ENCODE measurements at regions not wholly inside any gene's neighbourhood (a gene's known extent, or its start where the extent isn't known, plus 50 kb on each side); places are given as distances from the start of the nearest gene placed in this dataset.
"Not testable (repeated sequence)": the region's sequence is repeated elsewhere in the genome, so short reads cannot be mapped to it uniquely, and the experiment has no call there.

GRCh38 chr6:139705284-139705683, 330.8 kb upstream of the CITED2 start:
- DNase-seq = no peak

GRCh38 chr6:139703780-139704179, 329.3 kb upstream of the CITED2 start:
- no peak for DNase-seq

DNA sequence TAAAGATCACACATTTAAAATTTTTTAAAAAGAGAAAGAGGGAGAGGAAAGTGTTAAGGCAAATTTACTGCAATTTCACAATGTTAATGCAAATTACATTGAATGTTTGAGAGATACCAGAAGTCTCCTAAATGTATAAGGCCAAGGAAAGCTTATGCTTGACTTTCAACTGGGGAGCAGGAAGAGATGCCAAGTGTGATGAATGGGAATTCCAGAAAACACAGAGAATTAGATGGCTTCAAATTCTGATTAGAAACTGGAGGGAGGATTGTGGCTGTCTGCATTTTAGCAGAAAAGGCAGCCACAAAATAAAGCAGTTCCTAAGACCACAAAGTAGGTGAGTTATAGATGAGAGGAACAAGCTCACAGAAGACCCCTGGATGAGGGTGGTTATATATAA, 328.3 kb upstream of the CITED2 start:
- no peak for DNase-seq

DNA sequence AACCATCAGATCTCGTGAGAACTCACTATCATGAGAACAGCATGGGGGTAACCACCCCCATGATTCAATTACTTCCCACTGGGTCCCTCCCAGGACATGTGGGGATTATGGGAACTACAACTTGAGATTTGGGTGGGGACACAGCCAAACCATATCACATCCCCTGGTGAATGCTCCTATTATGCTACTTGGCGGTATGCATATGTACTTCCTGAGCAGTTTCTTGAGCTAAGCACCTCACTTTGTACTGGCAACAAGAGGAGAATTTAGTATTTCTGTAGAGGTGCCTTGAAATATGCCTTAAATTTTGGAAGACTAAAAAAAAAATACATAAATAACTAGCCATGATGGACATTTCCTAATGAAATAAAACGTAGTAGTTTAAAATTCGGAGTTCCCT, 327.2 kb upstream of the CITED2 start:
- no peak for DNase-seq

DNA sequence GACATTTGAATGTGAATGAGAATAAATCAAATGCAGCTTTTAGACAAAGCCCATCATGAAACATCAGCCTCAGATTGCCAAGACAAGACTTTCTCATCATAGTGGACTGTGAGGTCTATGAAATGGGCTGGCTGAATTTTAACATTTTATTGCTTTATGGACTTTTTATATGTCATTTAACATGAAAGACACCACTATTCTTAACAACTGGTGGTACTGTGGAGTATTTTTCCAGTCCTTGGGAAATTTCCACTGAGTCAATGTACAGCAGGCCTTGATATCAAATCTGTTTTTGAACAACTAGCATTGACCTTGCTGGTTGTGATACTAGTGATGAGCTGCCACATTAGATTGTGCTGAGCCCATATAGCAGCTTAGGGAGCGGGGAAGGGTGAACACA, 326.6 kb upstream of the CITED2 start:
- no peak for DNase-seq

DNA sequence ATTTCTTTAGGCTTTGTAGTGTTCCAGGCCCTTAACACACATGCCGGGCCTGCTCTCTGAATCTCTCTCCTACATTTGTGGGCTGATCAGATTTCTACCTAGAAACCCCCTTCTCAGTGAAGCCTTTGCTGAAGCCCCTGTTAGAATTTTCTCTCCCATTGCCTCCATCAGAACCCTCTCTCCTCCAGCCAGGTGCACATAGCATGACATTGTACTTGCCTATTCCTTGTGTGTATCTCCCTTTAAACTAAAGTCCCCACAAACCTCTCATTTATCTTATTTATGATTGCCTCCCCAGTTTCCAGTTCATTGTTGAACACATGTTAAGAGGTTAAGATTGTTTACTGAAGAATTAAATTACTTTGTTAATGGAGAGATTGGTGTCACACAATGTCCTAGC, 325.5 kb upstream of the CITED2 start:
- DNase-seq = no peak

DNA sequence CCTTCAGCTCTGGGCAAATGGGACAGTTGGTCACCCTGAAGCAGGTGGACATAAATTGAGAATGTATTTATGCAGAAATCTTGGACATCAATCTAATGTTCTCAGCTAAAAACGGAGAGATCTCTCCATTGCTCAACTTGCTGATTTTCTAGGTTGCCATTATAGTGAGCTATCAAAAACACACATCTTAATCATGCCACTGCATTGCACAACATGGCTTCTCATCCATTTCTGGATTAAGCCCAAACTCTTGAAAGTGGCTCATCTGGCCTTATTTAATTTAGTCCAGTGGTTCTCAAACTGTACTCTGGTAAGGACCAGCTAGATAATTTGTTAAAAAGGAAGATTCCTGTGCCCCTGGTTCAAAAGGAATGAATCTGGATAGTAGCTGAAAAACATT, 324.9 kb upstream of the CITED2 start:
- no peak for DNase-seq

GRCh38 chr6:139698526-139699176, 324.2 kb upstream of the CITED2 start:
- DNase-seq = no peak

GRCh38 chr6:139697856-139698255, 323.4 kb upstream of the CITED2 start:
- not testable (repeated sequence) for DNase-seq

DNA sequence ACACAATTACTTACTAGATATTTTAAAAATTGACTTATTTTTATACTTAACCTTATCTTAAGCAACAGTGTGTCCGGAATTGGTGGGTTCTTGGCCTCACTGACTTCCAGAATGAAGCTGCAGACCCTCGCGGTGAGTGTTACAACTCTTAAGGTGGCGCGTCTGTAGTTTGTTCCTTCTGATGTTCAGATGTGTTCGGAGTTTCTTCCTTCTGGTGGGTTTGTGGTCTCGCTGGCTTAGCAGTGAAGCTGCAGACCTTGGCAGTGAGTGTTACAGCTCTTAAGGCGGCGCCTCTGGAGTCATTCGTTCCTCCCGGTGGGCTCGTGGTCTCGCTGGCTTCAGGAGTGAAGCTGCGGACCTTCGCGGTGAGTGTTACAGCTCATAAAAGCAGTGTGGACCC, 322.5 kb upstream of the CITED2 start:
- not testable (repeated sequence) for DNase-seq

DNA sequence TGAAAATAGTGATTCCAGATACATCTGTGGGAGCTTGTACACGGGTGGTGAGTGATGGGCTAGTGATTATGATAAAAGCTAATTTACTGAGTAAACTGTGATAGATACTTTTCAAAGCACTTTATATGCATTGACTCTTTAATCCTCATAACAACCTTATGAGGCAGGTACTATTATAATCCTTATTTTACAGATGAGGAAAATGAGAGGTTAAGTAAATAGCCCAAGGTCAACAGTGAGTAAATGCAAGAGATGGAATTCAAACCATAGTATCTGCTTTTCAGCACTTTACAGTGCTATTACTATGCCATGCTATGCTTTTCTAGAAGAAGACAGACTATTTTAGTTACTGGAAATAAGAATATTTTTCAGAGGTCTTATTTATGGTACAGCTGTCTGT, 320.9 kb upstream of the CITED2 start:
- DNase-seq = no peak

- DNase-seq = no peak
Observed at GRCh38 chr6:139693735-139694134, 319.3 kb upstream of the CITED2 start.

- no peak for DNase-seq
Observed at GRCh38 chr6:139690007-139690406, 315.6 kb upstream of the CITED2 start.

DNA sequence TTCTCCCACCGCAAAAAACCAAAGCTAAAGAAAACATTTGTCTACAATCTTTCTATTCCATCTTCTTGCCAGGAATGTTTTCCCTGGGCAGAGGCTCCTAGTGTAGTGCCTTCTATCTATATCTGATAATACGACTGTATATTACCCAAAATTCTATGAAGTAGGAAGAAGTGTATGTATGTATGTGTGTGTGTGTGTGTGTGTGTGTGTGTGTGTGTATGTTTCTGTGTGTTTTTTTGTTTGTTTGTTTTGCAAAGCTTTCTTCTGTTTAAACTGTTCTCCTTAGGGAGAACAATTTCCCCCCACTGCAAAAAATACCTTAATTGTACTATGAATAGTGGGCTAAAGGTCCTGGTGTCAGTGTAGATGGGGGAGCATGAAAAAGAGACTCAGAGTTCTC, 312.6 kb upstream of the CITED2 start:
- DNase-seq = no peak

DNA sequence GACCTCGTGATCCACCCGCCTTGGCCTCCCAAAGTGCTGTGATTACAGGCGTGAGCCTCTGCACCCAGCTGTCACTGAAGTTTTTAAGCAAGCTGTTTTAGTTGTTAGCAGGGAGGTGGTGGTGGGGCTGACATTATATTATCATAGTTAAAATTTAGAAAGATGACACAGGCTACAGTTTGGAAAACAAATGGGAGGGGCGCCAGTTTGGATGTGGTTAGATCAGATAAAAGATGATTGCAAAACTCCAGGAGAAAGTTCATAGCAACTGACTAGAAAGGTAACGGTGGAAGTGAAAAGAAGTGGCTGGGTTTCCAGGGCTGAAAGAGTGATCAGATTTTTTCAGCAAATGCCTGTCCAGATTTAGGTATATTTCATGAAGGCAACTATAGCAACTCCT, 311.9 kb upstream of the CITED2 start:
- DNase-seq = no peak

DNA sequence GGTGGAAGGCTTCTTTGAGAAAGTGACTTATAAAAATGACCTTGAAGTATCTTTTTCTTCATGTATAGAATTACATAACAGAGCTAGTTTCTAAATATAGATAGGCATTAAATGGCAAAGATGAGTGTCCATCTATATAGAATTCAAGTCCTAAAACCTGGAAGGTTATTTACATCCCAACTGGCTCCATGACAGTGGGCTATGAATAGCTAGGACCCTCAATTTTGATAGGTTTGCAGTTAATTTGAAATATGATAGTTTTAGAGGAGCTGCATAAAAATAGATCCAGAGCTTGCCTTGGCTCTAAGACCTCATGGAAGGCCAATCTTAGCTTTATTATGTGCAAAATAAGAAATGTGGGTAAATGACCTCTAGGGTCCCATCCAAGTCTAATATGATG, 310.6 kb upstream of the CITED2 start:
- no peak for DNase-seq

DNA sequence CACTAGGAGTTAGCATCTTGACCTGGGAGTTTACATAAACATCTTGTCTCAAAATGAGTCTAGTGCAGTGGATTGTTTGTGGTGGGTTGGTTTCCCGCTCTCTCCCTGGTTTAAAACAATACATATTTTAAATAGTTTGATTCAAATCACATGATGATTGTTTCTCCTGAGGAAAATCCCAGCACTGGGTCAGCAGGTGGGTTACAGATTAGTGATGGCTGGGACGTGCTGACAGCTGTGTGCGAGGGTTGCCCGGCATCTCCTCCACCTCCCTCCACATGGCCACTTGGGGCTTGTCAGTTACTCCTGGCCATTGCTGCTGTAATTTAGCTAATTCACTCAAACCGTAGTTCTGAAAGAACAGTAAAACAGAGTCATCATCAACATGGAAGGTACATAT, 306.4 kb upstream of the CITED2 start:
- DNase-seq = no peak

GRCh38 chr6:139679516-139680179, 305.2 kb upstream of the CITED2 start:
- no peak for DNase-seq

GRCh38 chr6:139676718-139677117, 302.3 kb upstream of the CITED2 start:
- DNase-seq = no peak

- DNase-seq = no peak
Observed at GRCh38 chr6:139666284-139666683, 291.8 kb upstream of the CITED2 start.

GRCh38 chr6:139663996-139664395, 289.5 kb upstream of the CITED2 start:
- no peak for DNase-seq

- no peak for DNase-seq
Observed at GRCh38 chr6:139659711-139660110, 285.3 kb upstream of the CITED2 start.

DNA sequence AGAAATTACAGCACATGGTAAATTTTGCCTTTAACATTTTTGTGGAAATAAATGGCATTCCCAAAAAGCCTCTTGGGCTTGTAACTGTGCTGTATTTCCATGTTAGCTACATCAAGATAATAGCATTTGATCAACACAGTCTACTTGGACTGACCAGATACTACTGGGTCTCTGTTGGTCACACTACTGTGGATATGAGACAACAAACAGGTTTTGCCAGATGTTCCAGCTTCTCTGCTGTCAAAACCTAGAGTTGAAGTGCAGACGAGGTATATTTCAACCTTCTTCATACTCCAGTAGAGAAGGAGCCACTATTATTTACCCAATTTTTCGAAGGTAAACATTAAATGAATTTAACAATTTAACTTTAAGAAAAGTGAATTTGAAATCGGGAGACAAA, 284.7 kb upstream of the CITED2 start:
- DNase-seq = no peak

DNA sequence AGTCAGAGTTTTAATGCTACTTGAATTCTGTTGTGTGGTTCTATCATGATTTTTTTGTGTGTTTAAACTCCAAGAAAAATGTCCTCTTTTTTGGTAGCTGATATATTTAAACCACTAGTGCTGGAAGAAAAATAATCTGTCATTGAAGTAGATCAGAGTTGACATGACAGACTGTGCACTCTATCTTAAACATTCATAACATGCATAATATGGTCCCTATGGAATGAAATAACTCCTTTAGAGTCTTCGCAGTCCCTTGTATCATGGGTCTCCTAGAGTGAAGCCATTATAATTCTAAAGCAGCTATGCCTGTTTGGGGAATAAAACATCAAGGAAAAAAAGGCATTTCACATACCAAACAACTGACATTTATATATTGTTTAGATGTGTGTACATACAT, 282.7 kb upstream of the CITED2 start:
- no peak for DNase-seq
